ENCODE measurements at regions not wholly inside any gene's neighbourhood (a gene's known extent, or its start where the extent isn't known, plus 50 kb on each side); places are given as distances from the start of the nearest gene placed in this dataset.

- TF ChIP-seq POLR2A (IDR thresholded peaks at IDR 0.05), result no peak
- TF ChIP-seq, protein P1, sequence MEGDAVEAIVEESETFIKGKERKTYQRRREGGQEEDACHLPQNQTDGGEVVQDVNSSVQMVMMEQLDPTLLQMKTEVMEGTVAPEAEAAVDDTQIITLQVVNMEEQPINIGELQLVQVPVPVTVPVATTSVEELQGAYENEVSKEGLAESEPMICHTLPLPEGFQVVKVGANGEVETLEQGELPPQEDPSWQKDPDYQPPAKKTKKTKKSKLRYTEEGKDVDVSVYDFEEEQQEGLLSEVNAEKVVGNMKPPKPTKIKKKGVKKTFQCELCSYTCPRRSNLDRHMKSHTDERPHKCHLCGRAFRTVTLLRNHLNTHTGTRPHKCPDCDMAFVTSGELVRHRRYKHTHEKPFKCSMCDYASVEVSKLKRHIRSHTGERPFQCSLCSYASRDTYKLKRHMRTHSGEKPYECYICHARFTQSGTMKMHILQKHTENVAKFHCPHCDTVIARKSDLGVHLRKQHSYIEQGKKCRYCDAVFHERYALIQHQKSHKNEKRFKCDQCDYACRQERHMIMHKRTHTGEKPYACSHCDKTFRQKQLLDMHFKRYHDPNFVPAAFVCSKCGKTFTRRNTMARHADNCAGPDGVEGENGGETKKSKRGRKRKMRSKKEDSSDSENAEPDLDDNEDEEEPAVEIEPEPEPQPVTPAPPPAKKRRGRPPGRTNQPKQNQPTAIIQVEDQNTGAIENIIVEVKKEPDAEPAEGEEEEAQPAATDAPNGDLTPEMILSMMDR (IDR thresholded peaks at IDR 0.05), result no peak
Measured at GRCh38 chr1:55520861-55521260, 305.7 kb upstream of the USP24 start.

All from suprapubic skin (tissue), 3 donors.